ENCODE measurements at regions not wholly inside any gene's neighbourhood (a gene's known extent, or its start where the extent isn't known, plus 50 kb on each side); places are given as distances from the start of the nearest gene placed in this dataset.
"Not testable (repeated sequence)": the region's sequence is repeated elsewhere in the genome, so short reads cannot be mapped to it uniquely, and the experiment has no call there.

GRCh38 chr10:28130267-28130666, 131.4 kb upstream of the ODAD2 start:
- no peak for DNase-seq

GRCh38 chr10:28127881-28128280, 129.0 kb upstream of the ODAD2 start:
- DNase-seq: no peak

GRCh38 chr10:28125701-28126100, 126.8 kb upstream of the ODAD2 start:
- DNase-seq: no peak

GRCh38 chr10:28120795-28121194, 121.9 kb upstream of the ODAD2 start:
- no peak for DNase-seq

- no peak for DNase-seq
These were observed 121.3 kb upstream of the ODAD2 start for GRCh38 chr10:28120043-28120749.

- DNase-seq: no peak
These were observed 120.2 kb upstream of the ODAD2 start for GRCh38 chr10:28118985-28119628.

- no peak for DNase-seq
These were observed 114.3 kb upstream of the ODAD2 start for GRCh38 chr10:28113202-28113601.

GRCh38 chr10:28111712-28112111, 112.8 kb upstream of the ODAD2 start:
- DNase-seq: no peak

GRCh38 chr10:28105561-28105960, 106.7 kb upstream of the ODAD2 start:
- DNase-seq: no peak

- DNase-seq: no peak
These were observed 98.8 kb upstream of the ODAD2 start for GRCh38 chr10:28097633-28098032.

- DNase-seq: no peak
These were observed 97.0 kb upstream of the ODAD2 start for GRCh38 chr10:28095791-28096378.

- DNase-seq: no peak
These were observed 95.2 kb upstream of the ODAD2 start for GRCh38 chr10:28094121-28094520.

GRCh38 chr10:28091913-28092312, 93.0 kb upstream of the ODAD2 start:
- no peak for DNase-seq

- DNase-seq: no peak
These were observed 91.6 kb upstream of the ODAD2 start for GRCh38 chr10:28090506-28090905.

- DNase-seq: no peak
These were observed 90.6 kb upstream of the ODAD2 start for GRCh38 chr10:28089467-28089866.

- DNase-seq: peak; percentile 55 to 73 (median 60)
These were observed 88.9 kb upstream of the ODAD2 start for GRCh38 chr10:28087661-28088351.

- DNase-seq: not testable (repeated sequence)
These were observed 86.9 kb upstream of the ODAD2 start for GRCh38 chr10:28085760-28086159.

- DNase-seq: no peak
These were observed 84.0 kb upstream of the ODAD2 start for GRCh38 chr10:28082885-28083284.

- no peak for DNase-seq
These were observed 83.4 kb upstream of the ODAD2 start for GRCh38 chr10:28082316-28082715.

GRCh38 chr10:28077889-28078288, 79.0 kb upstream of the ODAD2 start:
- no peak for DNase-seq

GRCh38 chr10:28075424-28075823, 76.5 kb upstream of the ODAD2 start:
- DNase-seq: no peak

GRCh38 chr10:28072573-28072972, 73.7 kb upstream of the ODAD2 start:
- no peak for DNase-seq

- DNase-seq: no peak
These were observed 61.2 kb upstream of the ODAD2 start for GRCh38 chr10:28060031-28060607.

All from suppressor macrophage (primary cell).